GM10248 (cell line): ENCODE measurements at regions not wholly inside any gene's neighbourhood (a gene's known extent, or its start where the extent isn't known, plus 50 kb on each side); places are given as distances from the start of the nearest gene placed in this dataset.

ENCODE experiments used
- CTCF ChIA-PET: fragments of 300-600 bp; sonication (Branson Sonifier 250); formaldehyde crosslinking; extraction: SDS; loops from one replicate; lab custom pipeline; 2021; ENCODE audit warnings: antibody characterized with exemption; lab: Yijun Ruan, JAX
- POLR2A ChIA-PET: fragments of 350-650 bp; sonication (Branson Sonifier 250); formaldehyde crosslinking; extraction: SDS; loops from one replicate; lab custom pipeline; 2020; ENCODE audit warnings: antibody characterized with exemption; lab: Yijun Ruan, JAX
- DNase-seq: peaks from one replicate; pipeline ENCODE4 v3.0.0; 2012; ENCODE audit errors: extremely low spot score
- CTCF ChIP-seq: IDR thresholded peaks from 2 replicates; pipeline ENCODE4 v1.5.1; 2012; ENCODE audit warnings: mild to moderate bottlenecking, low read depth; ENCODE audit errors: extremely low read depth, missing control alignments, control extremely low read depth

GRCh38 chr18:2392446-2392845 lies 178.9 kb downstream of the METTL4 start:
- TF ChIP-seq CTCF: no peak
- ChIA-PET CTCF (interaction anchor here (1.2 to 1.8 kb wide), 2 partner anchors 12 to 26 kb away, joined by 3 to 5 read pairs; no protein-coding TSS in a partner anchor), POLR2A (no interaction called here)
- DNase-seq: no peak

- ChIA-PET CTCF (interaction anchor here (1.2 to 1.9 kb wide), 2 partner anchors 10 to 48 kb away, joined by 4 to 7 read pairs; no protein-coding TSS in a partner anchor), POLR2A (no interaction called here)
- TF ChIP-seq CTCF: no peak
- DNase-seq: no peak
These were observed 176.6 kb downstream of the METTL4 start for GRCh38 chr18:2394684-2395083.

DNA sequence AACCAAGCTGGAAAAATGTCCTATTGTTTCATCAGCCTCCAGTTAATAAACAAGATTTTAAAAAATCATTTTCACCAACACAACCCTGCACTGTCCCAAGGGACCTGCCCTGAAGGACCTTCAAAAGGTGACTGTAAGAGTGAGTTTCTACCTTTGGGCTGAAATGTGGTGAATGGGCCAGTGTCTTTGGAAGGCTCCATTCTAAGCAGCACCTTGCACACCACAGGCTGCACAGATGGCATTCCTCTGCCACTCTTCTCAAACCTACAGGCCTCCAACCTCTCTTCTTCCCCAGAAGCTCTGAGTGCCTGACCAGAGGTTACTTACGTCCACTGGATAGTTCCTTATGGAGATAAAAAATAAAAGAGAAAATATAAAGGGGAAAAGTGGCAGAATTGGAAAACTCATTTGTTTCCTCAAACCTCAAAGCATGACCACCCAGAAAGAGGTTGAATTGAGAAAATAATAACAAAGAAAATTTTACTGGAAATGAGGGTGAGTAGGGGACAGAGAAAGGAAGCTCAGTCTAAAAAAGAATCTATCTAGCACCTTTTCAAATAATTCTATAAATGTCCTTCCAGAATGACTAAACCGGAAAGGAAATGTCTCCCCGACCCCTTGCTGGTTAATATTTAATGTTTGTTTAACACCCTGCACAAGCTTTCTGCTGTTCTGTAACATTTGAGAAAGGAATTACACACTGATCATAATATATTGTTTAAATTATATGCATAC lies 175.7 kb downstream of the METTL4 start:
- TF ChIP-seq CTCF: no peak
- ChIA-PET CTCF (interaction anchor here (1.2 to 1.9 kb wide), 2 partner anchors 11 to 47 kb away, joined by 4 to 7 read pairs; no protein-coding TSS in a partner anchor), POLR2A (no interaction called here)
- DNase-seq: no peak

DNA sequence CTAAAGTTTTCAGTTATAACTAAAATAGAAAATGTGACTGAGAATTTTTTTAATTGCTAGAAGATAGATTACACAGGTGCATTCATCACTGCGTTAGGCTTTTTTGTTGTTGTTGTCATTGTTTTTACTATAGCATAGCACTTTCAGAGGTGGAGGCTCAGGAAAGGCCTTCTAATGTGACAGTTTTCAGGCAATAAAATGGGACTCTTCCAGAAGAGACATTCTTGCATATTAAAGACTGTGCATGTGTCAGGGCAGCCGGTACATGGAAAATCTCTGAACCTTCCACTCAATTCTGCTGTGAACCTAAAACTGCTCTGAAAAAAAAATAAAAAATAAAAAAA lies 175.2 kb downstream of the METTL4 start:
- POLR2A ChIA-PET: no interaction called here
- DNase-seq: no peak
- no peak for TF ChIP-seq CTCF
- CTCF ChIA-PET: interaction anchor here (1.9 kb wide), 1 partner anchor 11 kb away, joined by 7 read pairs; no protein-coding TSS in a partner anchor

DNA sequence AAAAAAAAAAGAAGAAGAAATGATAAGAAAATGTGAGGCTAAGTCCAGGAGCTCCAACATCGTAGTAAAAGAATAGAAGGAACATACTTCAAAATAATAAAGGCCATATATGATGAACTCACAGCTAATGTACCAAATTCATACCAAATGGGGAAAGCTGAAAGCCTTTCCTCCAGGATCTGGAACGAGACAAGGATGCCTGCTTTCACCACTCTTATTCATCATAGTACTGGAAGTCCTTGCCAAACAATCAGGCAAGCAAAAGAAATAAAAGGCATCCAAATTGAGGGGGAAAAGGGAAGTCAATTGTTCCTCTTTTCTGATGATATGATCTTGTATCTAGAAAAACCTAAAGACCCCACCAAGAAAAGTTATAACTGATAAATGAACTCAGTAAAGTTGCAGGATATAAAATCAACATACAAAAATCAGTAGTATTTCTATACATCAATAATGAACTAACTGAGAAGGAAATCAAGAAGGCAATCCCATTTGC lies 170.6 kb downstream of the METTL4 start:
- POLR2A ChIA-PET: no interaction called here
- CTCF ChIA-PET: interaction anchor here (1.0 kb wide), 1 partner anchor 13 kb away, joined by 4 read pairs; no protein-coding TSS in a partner anchor
- no peak for TF ChIP-seq CTCF
- DNase-seq: no peak

- DNase-seq: no peak
- CTCF ChIA-PET: interaction anchor here (2.3 kb wide), 1 partner anchor 11 kb away, joined by 5 read pairs; no protein-coding TSS in a partner anchor
These were observed 169.2 kb downstream of the METTL4 start for GRCh38 chr18:2402084-2402483.

More at GRCh38 chr18:2402084-2402483, 169.2 kb downstream of the METTL4 start:
- no peak for TF ChIP-seq CTCF
- POLR2A ChIA-PET: no interaction called here
